ENCODE measurements at regions not wholly inside any gene's neighbourhood (a gene's known extent, or its start where the extent isn't known, plus 50 kb on each side); places are given as distances from the start of the nearest gene placed in this dataset.
"Not testable (repeated sequence)": the region's sequence is repeated elsewhere in the genome, so short reads cannot be mapped to it uniquely, and the experiment has no call there.

- not testable (repeated sequence) for DNase-seq
These were observed 97.3 kb upstream of the GALNT15 start for GRCh38 chr3:16077146-16077545.

GRCh38 chr3:16077681-16078080 is 96.8 kb upstream of the GALNT15 start:
- not testable (repeated sequence) for DNase-seq

DNA sequence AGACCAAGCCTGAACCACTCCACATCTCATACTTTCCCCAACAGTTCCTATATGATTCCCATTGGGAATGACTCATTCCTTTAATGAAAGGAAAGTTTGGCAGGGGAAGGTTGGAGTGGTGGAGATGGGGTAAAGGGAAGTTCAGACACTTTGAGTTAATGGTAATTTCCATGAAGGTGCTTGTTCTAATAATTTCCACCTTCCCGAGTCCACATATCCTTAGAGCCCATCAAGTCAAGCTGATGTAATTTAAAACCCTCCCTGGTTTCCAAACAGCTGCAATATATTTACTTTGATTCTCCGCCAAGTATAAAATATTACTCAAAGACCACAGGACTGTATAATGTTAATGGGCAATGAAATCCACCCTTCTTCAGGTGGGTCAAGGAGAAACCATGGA is 95.0 kb upstream of the GALNT15 start:
- no peak for DNase-seq

GRCh38 chr3:16081661-16082060 is 92.8 kb upstream of the GALNT15 start:
- no peak for DNase-seq

GRCh38 chr3:16084887-16085286 is 89.6 kb upstream of the GALNT15 start:
- no peak for DNase-seq

DNA sequence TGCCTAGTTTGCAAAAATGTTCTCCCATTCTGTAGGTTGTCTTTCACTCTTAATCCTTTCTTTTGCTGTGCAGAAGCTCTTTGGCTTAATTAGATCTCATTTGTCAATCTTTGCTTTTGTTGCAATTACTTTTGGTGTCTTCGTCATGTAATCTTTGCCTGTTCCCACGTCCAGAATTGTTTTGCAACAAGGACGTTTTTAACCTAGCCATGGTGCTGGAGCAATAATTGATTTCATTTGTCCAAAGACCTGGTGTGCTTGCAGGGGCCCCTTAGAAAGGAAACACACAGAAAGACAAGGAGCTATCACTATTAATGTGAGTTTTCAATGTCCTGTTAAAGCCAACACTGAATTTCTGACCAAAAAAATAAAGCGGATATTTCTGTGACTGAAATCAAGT is 89.1 kb upstream of the GALNT15 start:
- DNase-seq = no peak

DNA sequence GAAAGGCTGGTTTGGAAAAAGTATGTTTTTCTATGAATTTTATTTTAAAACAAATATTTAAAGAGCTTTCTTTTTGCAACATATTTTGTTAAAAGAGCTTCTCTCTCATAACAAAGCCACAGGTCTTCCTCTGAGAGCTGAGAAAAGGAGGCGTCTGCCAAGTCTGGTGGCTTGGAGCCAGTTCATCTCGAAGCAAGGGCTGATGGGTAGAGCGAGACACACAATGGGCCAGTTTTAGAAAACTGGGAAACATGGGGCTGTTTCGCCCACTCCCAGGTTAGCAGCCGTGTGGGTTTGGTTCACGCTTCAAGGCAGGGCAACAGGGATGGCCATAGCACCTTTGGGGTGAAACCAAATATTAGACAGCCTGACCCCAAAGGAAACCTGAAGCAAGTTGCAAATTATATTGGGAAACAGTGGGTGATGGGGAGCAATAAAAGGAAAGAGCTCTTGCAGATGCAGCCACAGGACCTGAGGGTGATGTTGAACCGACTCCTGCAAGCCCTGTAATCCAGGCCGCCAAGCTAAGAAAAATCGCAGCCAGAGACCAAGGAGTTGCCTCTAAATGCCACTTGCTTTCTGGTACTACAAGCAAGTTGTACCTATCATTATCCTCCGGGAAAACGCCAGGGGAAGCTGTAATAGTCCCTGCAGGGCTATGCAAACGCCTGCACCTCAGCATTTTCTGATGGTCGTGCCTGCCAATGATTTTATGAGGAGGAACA is 88.4 kb upstream of the GALNT15 start:
- DNase-seq = no peak

GRCh38 chr3:16086690-16087089 is 87.8 kb upstream of the GALNT15 start:
- no peak for DNase-seq

GRCh38 chr3:16088496-16088895 is 86.0 kb upstream of the GALNT15 start:
- DNase-seq = no peak

DNA sequence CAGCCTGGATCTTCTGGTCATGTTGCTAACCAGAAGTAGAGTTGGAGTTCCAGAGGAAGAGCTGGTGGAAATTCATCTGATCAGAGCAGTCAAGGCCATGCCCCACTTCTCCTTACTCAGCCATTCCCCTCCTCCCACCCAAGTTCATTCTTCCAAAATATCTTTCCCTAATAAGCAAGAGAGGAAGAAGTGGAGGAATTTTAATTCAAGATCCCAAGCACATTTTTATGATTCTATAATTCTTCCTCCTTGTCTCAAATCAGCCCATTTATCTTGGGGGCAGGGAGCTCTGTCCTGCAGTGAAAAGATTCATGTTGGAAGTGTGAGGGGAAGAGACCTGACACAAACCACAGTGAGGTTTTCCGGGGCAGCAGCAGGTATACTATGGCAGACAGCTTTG is 85.0 kb upstream of the GALNT15 start:
- no peak for DNase-seq

- DNase-seq = no peak
These were observed 84.5 kb upstream of the GALNT15 start for GRCh38 chr3:16090024-16090423.

DNA sequence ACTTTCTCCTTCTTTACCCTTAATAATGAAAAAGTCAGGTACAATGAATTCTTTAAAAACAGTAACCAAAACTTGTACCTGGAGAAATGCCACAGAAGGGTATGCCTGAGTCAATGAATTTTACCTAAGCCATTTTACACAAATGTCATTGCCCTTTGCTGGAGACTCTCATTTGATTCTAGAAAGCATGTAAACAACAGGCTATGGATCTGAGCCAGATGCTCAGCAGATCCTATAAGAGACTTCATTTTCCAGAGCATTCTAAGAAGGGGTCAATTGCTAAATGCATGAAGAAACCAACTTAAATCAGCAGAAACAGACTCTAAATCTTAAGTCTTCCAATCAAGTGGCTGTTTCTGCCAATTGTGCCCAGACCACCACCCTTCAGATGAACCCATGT is 83.8 kb upstream of the GALNT15 start:
- no peak for DNase-seq

DNA sequence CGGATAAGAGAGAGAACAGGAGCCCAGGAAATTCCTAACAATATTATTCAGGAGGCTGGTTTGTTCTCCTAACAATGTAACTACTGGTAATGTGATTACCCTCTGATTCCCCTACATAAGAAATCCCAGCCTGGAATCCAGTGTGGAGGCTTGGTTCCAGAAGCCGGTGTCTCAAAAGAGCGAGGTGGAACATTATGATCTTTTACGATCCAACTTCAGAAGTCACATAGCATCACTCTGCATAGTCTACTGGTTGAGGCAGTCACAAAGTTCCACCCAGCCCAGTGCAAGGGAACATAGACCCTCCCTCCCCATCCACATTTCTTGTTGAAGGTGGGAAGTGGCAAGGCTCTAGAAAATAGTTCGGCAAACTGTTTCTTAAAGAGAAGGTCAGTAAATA is 81.6 kb upstream of the GALNT15 start:
- no peak for DNase-seq

DNA sequence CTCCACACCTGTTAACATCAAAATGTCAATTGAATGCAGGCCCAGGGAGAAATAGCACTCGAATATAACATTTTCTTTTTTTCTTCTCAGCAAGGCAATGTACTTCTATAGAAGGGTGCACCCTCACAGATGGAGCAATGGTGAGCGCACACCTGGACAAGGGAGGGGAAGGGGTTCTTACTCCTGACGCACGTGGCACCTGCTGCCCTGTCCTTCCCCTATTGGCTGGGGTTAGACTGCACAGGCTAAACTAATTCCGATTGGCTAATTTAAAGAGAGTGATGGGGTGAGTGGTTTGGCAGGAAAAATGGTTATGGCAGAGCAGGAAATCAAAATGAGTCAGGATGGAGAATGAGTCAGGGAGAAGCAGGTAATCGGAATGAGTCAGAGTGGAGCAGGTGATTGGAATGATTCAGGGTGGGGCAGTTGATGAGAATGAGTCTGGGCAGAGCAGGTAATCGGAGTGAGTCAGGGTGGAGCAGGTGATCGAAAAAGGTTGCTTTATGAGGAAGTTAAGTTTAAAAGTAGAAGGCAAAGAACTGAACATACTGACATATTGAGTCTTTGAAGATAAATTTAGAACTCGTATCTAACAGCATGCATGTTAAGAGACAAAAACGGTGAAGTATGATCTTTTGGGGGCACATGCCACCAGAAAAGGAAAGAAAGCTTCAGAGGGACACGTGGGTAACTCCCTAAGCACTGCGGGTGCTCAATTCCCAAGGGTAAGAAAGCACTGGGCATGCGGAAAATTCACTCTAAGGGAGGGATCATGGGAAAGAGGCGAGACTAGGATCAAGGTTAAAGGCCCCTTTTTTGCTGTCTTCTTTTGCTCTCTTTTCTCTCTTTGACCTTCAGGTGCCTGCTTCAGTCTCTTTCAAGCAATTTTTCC is 72.9 kb upstream of the GALNT15 start:
- no peak for DNase-seq

DNA sequence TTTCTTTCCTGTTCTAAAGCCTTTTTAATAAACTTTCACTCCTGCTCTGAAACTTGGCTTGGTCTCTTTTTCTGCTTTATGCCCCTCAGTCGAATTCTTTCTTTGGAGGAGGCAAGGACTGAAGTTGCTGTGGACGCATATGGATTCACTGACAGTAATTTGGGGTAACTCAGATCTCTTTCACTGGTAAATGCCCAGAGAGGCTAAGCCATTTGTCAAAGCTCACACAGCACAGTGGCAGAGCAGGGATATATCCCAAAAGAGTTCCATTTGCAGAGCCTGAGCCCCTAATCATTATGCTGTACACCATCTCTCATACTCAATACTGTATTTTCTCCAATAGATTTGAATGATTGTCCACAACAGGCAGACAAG is 72.3 kb upstream of the GALNT15 start:
- DNase-seq = no peak

DNA sequence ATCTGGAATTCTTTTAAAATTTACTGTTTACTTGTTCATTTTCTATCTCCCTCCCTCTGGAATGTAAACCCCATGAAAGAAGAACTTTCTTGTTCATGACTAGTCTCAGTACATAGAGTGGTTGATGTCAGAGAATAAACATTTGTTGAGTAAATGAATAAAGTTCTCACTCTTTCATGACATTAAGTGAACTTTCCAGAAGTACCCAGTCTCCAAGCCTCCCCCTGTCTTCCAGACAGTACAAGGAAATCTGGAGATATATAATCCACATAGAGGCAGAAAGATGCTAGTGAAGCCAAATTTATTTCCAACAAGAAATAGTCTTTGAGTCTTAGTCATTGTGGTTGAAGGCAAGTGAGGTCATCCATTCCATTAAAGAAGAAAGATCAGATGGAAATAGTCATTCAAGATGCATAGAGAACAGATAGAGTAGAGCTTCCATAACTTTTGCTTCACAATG is 71.5 kb upstream of the GALNT15 start:
- no peak for DNase-seq

GRCh38 chr3:16103472-16103871 is 71.0 kb upstream of the GALNT15 start:
- no peak for DNase-seq

DNA sequence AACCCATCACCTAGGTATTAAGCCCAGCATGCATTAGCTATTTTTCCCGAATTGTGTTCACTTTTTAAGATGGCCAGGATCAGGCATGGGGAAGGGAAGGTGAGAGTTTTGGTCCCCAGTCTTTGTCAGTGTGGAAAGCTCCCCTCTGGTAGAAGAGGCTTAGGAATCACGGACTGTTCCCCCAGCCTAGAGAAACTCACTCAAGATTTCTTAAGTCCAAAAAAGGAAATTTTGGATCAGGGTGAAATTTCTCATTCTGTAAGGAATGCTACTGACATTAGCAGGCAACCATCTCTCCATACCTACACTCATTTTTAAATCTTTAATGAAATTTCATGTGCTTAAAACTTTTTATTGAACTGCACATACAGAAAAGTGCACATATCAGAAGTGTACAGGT is 70.3 kb upstream of the GALNT15 start:
- no peak for DNase-seq

- peak; percentile 73 for DNase-seq
These were observed 68.4 kb upstream of the GALNT15 start for GRCh38 chr3:16106050-16106449.

DNA sequence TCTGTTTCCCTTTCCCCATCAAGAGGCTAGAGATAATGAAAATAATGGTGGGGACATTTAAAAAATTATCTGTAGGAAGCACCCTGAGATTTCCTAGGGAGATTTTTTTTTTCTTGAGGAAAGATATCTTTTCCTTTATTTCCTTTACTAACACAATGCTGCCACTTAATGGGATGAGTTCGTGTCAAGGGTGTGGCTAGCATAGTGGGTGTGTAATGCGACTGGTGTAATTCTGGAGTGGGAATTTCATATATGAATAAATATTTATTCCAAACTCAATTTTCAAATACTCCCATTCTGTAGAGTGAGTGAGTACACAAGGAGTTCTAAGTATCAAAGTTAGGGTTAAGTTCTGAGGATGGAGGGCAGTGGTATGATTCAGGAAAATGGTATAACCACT is 66.1 kb upstream of the GALNT15 start:
- DNase-seq = no peak

- no peak for DNase-seq
These were observed 64.6 kb upstream of the GALNT15 start for GRCh38 chr3:16109929-16110328.

GRCh38 chr3:16112910-16113504 is 61.5 kb upstream of the GALNT15 start:
- DNase-seq = no peak

DNA sequence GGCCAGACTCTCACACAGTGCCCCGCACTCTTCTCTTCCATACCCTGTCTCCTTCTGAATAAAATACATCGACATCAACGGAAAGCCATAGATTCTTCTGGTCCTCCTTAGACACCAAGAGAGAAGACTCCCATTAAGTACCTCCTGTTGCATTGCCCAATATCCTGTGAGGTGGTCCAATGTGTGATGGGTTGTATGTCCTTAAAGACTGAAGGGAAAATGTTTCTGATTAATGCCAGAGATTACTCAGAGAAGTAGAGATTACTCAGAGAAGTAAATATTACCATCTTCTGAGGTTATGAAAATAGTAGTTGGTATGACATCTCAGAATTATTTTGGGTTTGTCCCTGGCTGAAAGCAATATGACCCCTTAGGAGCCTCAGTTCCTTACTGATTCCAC is 60.8 kb upstream of the GALNT15 start:
- no peak for DNase-seq

DNA sequence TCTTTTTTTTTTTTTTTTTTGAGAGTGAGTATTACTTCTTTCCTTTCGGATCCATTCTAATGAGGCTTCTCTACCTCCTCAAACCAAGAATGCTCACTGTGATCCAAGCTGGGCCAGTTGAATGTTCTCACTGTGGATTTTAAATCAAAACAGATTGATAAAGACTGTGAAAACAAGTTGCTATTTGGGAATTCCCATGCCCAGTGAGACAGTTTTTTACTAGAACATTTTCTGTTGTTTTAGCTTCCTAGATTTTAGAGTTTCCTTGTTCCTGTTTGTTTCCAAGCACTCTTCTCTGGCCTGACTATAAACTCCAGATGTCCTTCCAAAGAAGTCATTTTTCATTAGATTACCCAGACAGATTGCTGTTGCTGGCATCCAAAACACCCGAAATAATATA is 60.1 kb upstream of the GALNT15 start:
- no peak for DNase-seq
